IMR-90 (cell line): ENCODE measurements at regions not wholly inside any gene's neighbourhood (a gene's known extent, or its start where the extent isn't known, plus 50 kb on each side); places are given as distances from the start of the nearest gene placed in this dataset.

Experiments used
- CTCF ChIP-seq: conservative IDR thresholded peaks from 2 replicates; pipeline ENCODE4 v1.5.1; 2012; ENCODE audit warnings: mild to moderate bottlenecking, low read depth, low read length, improper control_type of control experiment
- RFX5 ChIP-seq: IDR thresholded peaks from 2 replicates; pipeline ENCODE4 v1.8.0; 2012; ENCODE audit warnings: low read depth, mild to moderate bottlenecking, low read length, moderate library complexity

- no peak for TF ChIP-seq CTCF
- no peak for TF ChIP-seq RFX5
Observed at GRCh38 chr11:103773059-103773458, 263.4 kb upstream of the DDI1 start.
